Breast epithelium (tissue), 4 donors: ENCODE measurements at regions not wholly inside any gene's neighbourhood (a gene's known extent, or its start where the extent isn't known, plus 50 kb on each side); places are given as distances from the start of the nearest gene placed in this dataset.

Experiments
- DNase-seq, 2 donors: peaks; one replicate each; pipeline ENCODE4 v3.0.0-alpha.2; 2019; ENCODE audit warnings: low spot score in 2 of 2
- H3K27ac ChIP-seq, 2 donors: fragments of 200-600 bp; sonication (generic) in 1 of 2; one replicate each; pipeline ENCODE4 v1.5.1; 2016 to 2019; ENCODE audit warnings: mild to moderate bottlenecking in 1 of 2
- H3K27me3 ChIP-seq, 2 donors: fragments of 200-600 bp; sonication (generic) in 1 of 2; one replicate each; pipeline versions ENCODE4 v1.5.1 to v1.6.0; 2017 to 2019; ENCODE audit warnings: control low read depth in 1 of 2, mild to moderate bottlenecking in 1 of 2
- H3K36me3 ChIP-seq: fragments of 200-600 bp; one replicate; pipeline ENCODE4 v1.5.1; 2019
- H3K4me1 ChIP-seq, 2 donors: fragments of 200-600 bp; sonication (generic); one replicate each; pipeline ENCODE4 v1.5.1; 2016 to 2019; ENCODE audit warnings: control low read depth in 1 of 2
- H3K4me3 ChIP-seq, 3 donors: fragments of 200-600 bp; sonication (generic); 1 replicate in 2 of 3; 2 replicates in 1 of 3; pipeline ENCODE4 v1.5.1; 2016 to 2019; ENCODE audit warnings: mild to moderate bottlenecking in 3 of 3, moderate library complexity in 2 of 3
- H3K9me3 ChIP-seq, 2 donors: fragments of 200-600 bp; sonication (generic) in 1 of 2; one replicate each; pipeline ENCODE4 v1.5.1; 2016 to 2019; ENCODE audit warnings: control low read depth in 1 of 2
- CTCF ChIP-seq, 3 donors: fragments of 450-650 bp; IDR thresholded peaks; one replicate each; pipeline ENCODE4 v1.5.1; 2016 to 2017; ENCODE audit warnings: antibody characterized with exemption in 3 of 3, mild to moderate bottlenecking in 3 of 3, moderate library complexity in 3 of 3
- POLR2A ChIP-seq: fragments of 450-650 bp; IDR thresholded peaks from one replicate; pipeline ENCODE4 v1.6.1; 2016; ENCODE audit warnings: antibody characterized with exemption, mild to moderate bottlenecking, moderate library complexity
- POLR2AphosphoS5 ChIP-seq, 3 donors: sonication (generic); formaldehyde crosslinking; IDR thresholded peaks; one replicate each; pipeline ENCODE4 v1.6.1; 2017; ENCODE audit warnings: antibody characterized with exemption in 3 of 3
- intact Hi-C: fragments of 100-400 bp; cut with DNase I; formaldehyde crosslinking; loops from one replicate; pipeline ENCODE4 v1.15.1; 2023; ENCODE audit warnings: low total_unique reads

- H3K9me3 ChIP-seq: peaks cover 2 to 7% of the 10 kb centered on the region in 2 donors
- no peaks in the 10 kb centered on the region for H3K4me1 ChIP-seq
- TF ChIP-seq CTCF (IDR thresholded peaks at IDR 0.05): no peak
- TF ChIP-seq POLR2A: no peak
- no peak for TF ChIP-seq POLR2AphosphoS5 (IDR thresholded peaks at IDR 0.05)
- DNase-seq: no peak
- intact Hi-C loops: no loop called here
- H3K4me3 ChIP-seq: no peak overlapping the region
- no peak overlapping the region for H3K27ac ChIP-seq
- H3K27me3 ChIP-seq: no peaks in the 10 kb centered on the region
- H3K36me3 ChIP-seq: no peaks in the 10 kb centered on the region
Observed at GRCh38 chr9:24765025-24765756, 219.5 kb upstream of the IZUMO3 start.

GRCh38 chr9:24738421-24738961 is 192.8 kb upstream of the IZUMO3 start:
- no peaks in the 10 kb centered on the region for H3K4me1 ChIP-seq
- no peak overlapping the region for H3K27ac ChIP-seq
- peaks cover 0 to 11% of the 10 kb centered on the region in 2 donors for H3K9me3 ChIP-seq
- no peaks in the 10 kb centered on the region for H3K27me3 ChIP-seq
- TF ChIP-seq POLR2A (no peak), POLR2AphosphoS5 (IDR thresholded peaks at IDR 0.05) (no peak), CTCF (IDR thresholded peaks at IDR 0.05) (no peak)
- H3K4me3 ChIP-seq: no peak overlapping the region
- no peaks in the 10 kb centered on the region for H3K36me3 ChIP-seq
- intact Hi-C loops: no loop called here
- no peak for DNase-seq

GRCh38 chr9:24731754-24732153 is 186.1 kb upstream of the IZUMO3 start:
- Histone ChIP-seq H3K36me3 (no peaks in the 10 kb centered on the region), H3K27ac (no peak overlapping the region), H3K4me3 (no peak overlapping the region), H3K9me3 (no peaks in the 10 kb centered on the region), H3K4me1 (no peaks in the 10 kb centered on the region), H3K27me3 (no peaks in the 10 kb centered on the region)
- intact Hi-C loops: no loop called here
- TF ChIP-seq POLR2AphosphoS5 (IDR thresholded peaks at IDR 0.05) (no peak), POLR2A (no peak), CTCF (IDR thresholded peaks at IDR 0.05) (no peak)
- DNase-seq: no peak

- no peak for DNase-seq
- Histone ChIP-seq H3K4me1 (no peaks in the 10 kb centered on the region), H3K9me3 (no peaks in the 10 kb centered on the region), H3K27me3 (no peaks in the 10 kb centered on the region), H3K36me3 (no peaks in the 10 kb centered on the region), H3K4me3 (no peak overlapping the region), H3K27ac (no peak overlapping the region)
- TF ChIP-seq POLR2A: no peak
- TF ChIP-seq CTCF (IDR thresholded peaks at IDR 0.05): no peak
- TF ChIP-seq POLR2AphosphoS5 (IDR thresholded peaks at IDR 0.05): no peak
- intact Hi-C loops: no loop called here
Observed at GRCh38 chr9:24721621-24722020, 175.9 kb upstream of the IZUMO3 start.

GRCh38 chr9:24712206-24712605 is 166.5 kb upstream of the IZUMO3 start:
- intact Hi-C loops: no loop called here

More at GRCh38 chr9:24712206-24712605, 166.5 kb upstream of the IZUMO3 start:
- H3K27me3 ChIP-seq: no peaks in the 10 kb centered on the region
- no peak for TF ChIP-seq POLR2A
- no peak for TF ChIP-seq POLR2AphosphoS5 (IDR thresholded peaks at IDR 0.05)
- no peak for TF ChIP-seq CTCF (IDR thresholded peaks at IDR 0.05)
- H3K4me1 ChIP-seq: no peaks in the 10 kb centered on the region
- no peaks in the 10 kb centered on the region for H3K36me3 ChIP-seq
- H3K9me3 ChIP-seq: no peaks in the 10 kb centered on the region
- H3K27ac ChIP-seq: no peak overlapping the region
- DNase-seq: no peak
- H3K4me3 ChIP-seq: no peak overlapping the region
